Sigmoid colon (tissue), 4 donors: ENCODE measurements at regions not wholly inside any gene's neighbourhood (a gene's known extent, or its start where the extent isn't known, plus 50 kb on each side); places are given as distances from the start of the nearest gene placed in this dataset.

ENCODE experiments used
- CTCF ChIP-seq, 4 experiments: fragments of 450-650 bp in 3 of 4; fragments of 200-600 bp in 1 of 4; IDR thresholded peaks; one replicate each; pipeline ENCODE4 v1.5.1; 2016 to 2019; ENCODE audit warnings: antibody characterized with exemption in 4 of 4, mild to moderate bottlenecking in 3 of 4, moderate library complexity in 2 of 4
- POLR2A ChIP-seq, 2 donors: fragments of 450-650 bp; IDR thresholded peaks; one replicate each; pipeline ENCODE4 v1.6.1; 2016; ENCODE audit warnings: antibody characterized with exemption in 2 of 2, mild to moderate bottlenecking in 2 of 2, moderate library complexity in 2 of 2
- POLR2AphosphoS5 ChIP-seq, 4 donors: sonication (generic); formaldehyde crosslinking; IDR thresholded peaks; one replicate each; pipeline ENCODE4 v1.6.1; 2017; ENCODE audit warnings: antibody characterized with exemption in 4 of 4

DNA sequence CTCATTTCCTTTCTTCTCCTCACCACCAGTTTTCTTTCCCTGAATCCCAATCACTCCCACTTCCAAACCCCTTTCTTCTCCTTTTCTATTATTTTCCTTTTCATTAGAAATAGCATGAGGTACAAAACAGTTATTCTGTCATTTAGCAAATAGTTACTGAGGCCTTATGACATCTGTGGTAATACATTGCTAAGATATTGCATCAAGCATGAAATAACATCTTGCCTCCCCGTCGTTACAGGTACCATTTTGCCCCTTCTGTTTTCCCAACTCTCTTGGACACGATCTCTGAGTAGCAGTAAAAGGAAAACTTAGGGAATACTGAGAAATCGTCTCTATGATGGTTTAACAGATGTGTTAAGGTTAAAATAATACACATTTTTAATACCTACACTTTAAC lies 175.8 kb upstream of the SOX5 start:
- TF ChIP-seq CTCF (IDR thresholded peaks at IDR 0.05): no peak
- no peak for TF ChIP-seq POLR2AphosphoS5 (IDR thresholded peaks at IDR 0.05)
- no peak for TF ChIP-seq POLR2A (IDR thresholded peaks at IDR 0.05)
